ENCODE measurements at regions not wholly inside any gene's neighbourhood (a gene's known extent, or its start where the extent isn't known, plus 50 kb on each side); places are given as distances from the start of the nearest gene placed in this dataset.

DNA sequence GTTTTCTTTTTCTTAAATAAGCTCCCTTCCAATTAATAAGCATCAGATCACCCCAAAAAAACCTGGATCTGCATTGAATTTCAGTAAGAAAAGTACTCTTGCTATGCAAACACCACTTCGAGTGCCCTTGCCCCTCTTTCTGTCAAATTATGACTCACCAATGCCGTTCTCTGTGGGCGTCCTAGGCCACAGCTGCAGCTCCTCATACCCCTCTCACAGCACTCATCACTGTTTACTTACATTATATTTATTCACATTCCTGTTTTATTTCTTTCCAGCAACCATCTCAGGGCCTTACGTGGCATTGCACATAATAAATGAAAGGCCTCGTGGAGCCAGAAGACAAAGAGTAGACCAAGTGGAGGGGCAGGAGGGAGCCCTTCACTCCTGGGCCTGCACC, 99.1 kb upstream of the CTTNBP2NL start:
- no peak for FAIRE-seq
- intact Hi-C loops (cut with micrococcal nuclease), result no loop called here
- Histone ChIP-seq H3K4me3 (no peak overlapping the region), H3K4me2 (ENCODE audit: insufficient read depth, low read length) (no peak overlapping the region), H3K27me3 (ENCODE audit: control insufficient read depth in 2 of 2, insufficient read depth in 2 of 2, low read length in 2 of 2) (no peaks in the 10 kb centered on the region; a peak in 1 of 5 replicates), H3K9me1 (ENCODE audit: control insufficient read depth, insufficient read depth, low read length) (no peaks in the 10 kb centered on the region), H3K27ac (ENCODE audit: extremely low read depth, low read depth, low read length) (no peak overlapping the region), H3K79me2 (ENCODE audit: control insufficient read depth, insufficient read depth, low read length) (no peaks in the 10 kb centered on the region), H4K20me1 (replicated peaks; ENCODE audit: control insufficient read depth, insufficient read depth, low read length) (no peaks in the 10 kb centered on the region), H3K4me1 (replicated peaks in 1 of 2; ENCODE audit: control insufficient read depth in 2 of 2, insufficient read depth in 2 of 2, low read length in 2 of 2) (no peaks in the 10 kb centered on the region), H3K36me3 (ENCODE audit: control insufficient read depth, insufficient read depth, low read length) (no peaks in the 10 kb centered on the region), H2AFZ (ENCODE audit: low read depth, low read length) (no peak overlapping the region), H3K9ac (ENCODE audit: insufficient read depth in 1 of 2, low read depth in 2 of 2, low read length in 2 of 2) (no peak overlapping the region), H3K9me3 (replicated peaks; ENCODE audit: control insufficient read depth, insufficient read depth, low read depth, low read length) (no peaks in the 10 kb centered on the region)
- ChIA-PET POLR2A (no interaction called here), CTCF (ENCODE audit: low intra/inter-chr PET ratio) (no interaction called here)
- 4% methylated on average over 5 of the region's 5 CpGs for WGBS (ENCODE audit: insufficient coverage, low coverage, missing lambda C conversion rate)
- TF ChIP-seq GATAD2B (IDR thresholded peaks at IDR 0.05; ENCODE audit: borderline replicate concordance) (no peak), KAT8 (IDR thresholded peaks at IDR 0.05; ENCODE audit: low read depth) (no peak), BMI1 (IDR thresholded peaks at IDR 0.05; ENCODE audit: low read length) (no peak), ZNF232 (CRISPR knock-in tag; IDR thresholded peaks at IDR 0.05) (no peak), RCOR1 (IDR thresholded peaks at IDR 0.05; ENCODE audit: borderline replicate concordance in 1 of 2, low read depth in 2 of 2, low read length in 2 of 2) (no peak), SOX6 (IDR thresholded peaks at IDR 0.05) (no peak)
- TF ChIP-seq, protein P1, sequence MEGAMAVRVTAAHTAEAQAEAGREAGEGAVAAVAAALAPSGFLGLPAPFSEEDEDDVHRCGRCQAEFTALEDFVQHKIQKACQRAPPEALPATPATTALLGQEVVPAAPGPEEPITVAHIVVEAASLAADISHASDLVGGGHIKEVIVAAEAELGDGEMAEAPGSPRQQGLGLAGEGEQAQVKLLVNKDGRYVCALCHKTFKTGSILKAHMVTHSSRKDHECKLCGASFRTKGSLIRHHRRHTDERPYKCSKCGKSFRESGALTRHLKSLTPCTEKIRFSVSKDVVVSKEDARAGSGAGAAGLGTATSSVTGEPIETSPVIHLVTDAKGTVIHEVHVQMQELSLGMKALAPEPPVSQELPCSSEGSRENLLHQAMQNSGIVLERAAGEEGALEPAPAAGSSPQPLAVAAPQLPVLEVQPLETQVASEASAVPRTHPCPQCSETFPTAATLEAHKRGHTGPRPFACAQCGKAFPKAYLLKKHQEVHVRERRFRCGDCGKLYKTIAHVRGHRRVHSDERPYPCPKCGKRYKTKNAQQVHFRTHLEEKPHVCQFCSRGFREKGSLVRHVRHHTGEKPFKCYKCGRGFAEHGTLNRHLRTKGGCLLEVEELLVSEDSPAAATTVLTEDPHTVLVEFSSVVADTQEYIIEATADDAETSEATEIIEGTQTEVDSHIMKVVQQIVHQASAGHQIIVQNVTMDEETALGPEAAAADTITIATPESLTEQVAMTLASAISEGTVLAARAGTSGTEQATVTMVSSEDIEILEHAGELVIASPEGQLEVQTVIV (CRISPR knock-in tag; IDR thresholded peaks at IDR 0.05; ENCODE audit: borderline replicate concordance), result no peak
- DNase-seq (ENCODE audit: extremely low read depth in 1 of 4, low spot score in 3 of 4), result no peak
- no peak for ATAC-seq
- BruUV-seq (replicated peaks), result no TSS peak
- in situ Hi-C loops (cut with MboI), result no loop called here

Measured in K562 (cell line).